Mammary epithelial cell (primary cell): ENCODE measurements at regions not wholly inside any gene's neighbourhood (a gene's known extent, or its start where the extent isn't known, plus 50 kb on each side); places are given as distances from the start of the nearest gene placed in this dataset.

Experiments
- EZH2 ChIP-seq: IDR thresholded peaks from 2 replicates; pipeline ENCODE4 v1.6.1; 2012; ENCODE audit warnings: low read length, inconsistent platforms, borderline replicate concordance
- TF ChIP-seq, protein P1 (sequence below), 2 donors: IDR thresholded peaks in 1 of 2; conservative IDR thresholded peaks in 1 of 2; 2 replicates each; pipeline ENCODE4 v1.5.1; 2011 to 2012; ENCODE audit warnings: inconsistent platforms in 2 of 2, low read length in 2 of 2, mild to moderate bottlenecking in 2 of 2, control low read depth in 1 of 2, low read depth in 1 of 2; ENCODE audit not compliant: insufficient read depth in 1 of 2; ENCODE audit errors: extremely low read depth in 1 of 2

GRCh38 chr5:145062280-145063062 lies 772.7 kb downstream of the PRELID2 start:
- TF ChIP-seq, protein P1, sequence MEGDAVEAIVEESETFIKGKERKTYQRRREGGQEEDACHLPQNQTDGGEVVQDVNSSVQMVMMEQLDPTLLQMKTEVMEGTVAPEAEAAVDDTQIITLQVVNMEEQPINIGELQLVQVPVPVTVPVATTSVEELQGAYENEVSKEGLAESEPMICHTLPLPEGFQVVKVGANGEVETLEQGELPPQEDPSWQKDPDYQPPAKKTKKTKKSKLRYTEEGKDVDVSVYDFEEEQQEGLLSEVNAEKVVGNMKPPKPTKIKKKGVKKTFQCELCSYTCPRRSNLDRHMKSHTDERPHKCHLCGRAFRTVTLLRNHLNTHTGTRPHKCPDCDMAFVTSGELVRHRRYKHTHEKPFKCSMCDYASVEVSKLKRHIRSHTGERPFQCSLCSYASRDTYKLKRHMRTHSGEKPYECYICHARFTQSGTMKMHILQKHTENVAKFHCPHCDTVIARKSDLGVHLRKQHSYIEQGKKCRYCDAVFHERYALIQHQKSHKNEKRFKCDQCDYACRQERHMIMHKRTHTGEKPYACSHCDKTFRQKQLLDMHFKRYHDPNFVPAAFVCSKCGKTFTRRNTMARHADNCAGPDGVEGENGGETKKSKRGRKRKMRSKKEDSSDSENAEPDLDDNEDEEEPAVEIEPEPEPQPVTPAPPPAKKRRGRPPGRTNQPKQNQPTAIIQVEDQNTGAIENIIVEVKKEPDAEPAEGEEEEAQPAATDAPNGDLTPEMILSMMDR (conservative IDR thresholded peaks at IDR 0.05 in 1 of 2, IDR thresholded peaks at IDR 0.05 in 1 of 2; ENCODE audit: extremely low read depth in 1 of 2, insufficient read depth in 1 of 2, low read depth in 1 of 2, low read length in 2 of 2), result no peak
- TF ChIP-seq EZH2, result no peak
